H1 (cell line): ENCODE measurements at regions not wholly inside any gene's neighbourhood (a gene's known extent, or its start where the extent isn't known, plus 50 kb on each side); places are given as distances from the start of the nearest gene placed in this dataset.

ENCODE experiments used
- CTCF ChIA-PET: fragments of 300-600 bp; sonication (Branson Sonifier 250); formaldehyde crosslinking; loops from one replicate; lab custom pipeline; 2021; ENCODE audit not compliant: partially characterized antibody; lab: Charles Lee
- POLR2A ChIA-PET: fragments of 300-600 bp; sonication (Branson Sonifier 250); formaldehyde crosslinking; loops from one replicate; lab custom pipeline; 2021; ENCODE audit warnings: inconsistent platforms; ENCODE audit not compliant: partially characterized antibody; lab: Charles Lee
- DNase-seq, 2 experiments: peaks; one replicate each; pipeline versions ENCODE4 v3.0.0 to v3.0.0-alpha.2; 2010 to 2022; ENCODE audit warnings: low spot score in 2 of 2, low read depth in 1 of 2, mixed read lengths in 1 of 2
- FAIRE-seq: peaks from 2 replicates; lab custom pipeline; 2011; peaks lifted over from hg19 to GRCh38; lab: Jason Lieb, UNC
- H2AFZ ChIP-seq: 2 replicates; pipeline ENCODE4 v1.8.1; 2012; ENCODE audit warnings: low read length, inconsistent platforms
- H2AK5ac ChIP-seq: 2 replicates; pipeline ENCODE4 v1.6.1; 2013; ENCODE audit warnings: low read depth, low read length
- H2BK120ac ChIP-seq: replicated peaks from 2 replicates; pipeline ENCODE3; 2013; ENCODE audit warnings: low read depth, low read length, inconsistent platforms
- H2BK12ac ChIP-seq: 2 replicates; pipeline ENCODE4 v1.6.1; 2013; ENCODE audit warnings: low read depth, low read length
- H2BK15ac ChIP-seq: 2 replicates; pipeline ENCODE4 v1.6.1; 2013; ENCODE audit warnings: low read length
- H2BK20ac ChIP-seq: 2 replicates; pipeline ENCODE4 v1.6.1; 2013; ENCODE audit warnings: low read length
- H2BK5ac ChIP-seq: 2 replicates; pipeline ENCODE4 v1.6.1; 2013; ENCODE audit warnings: low read depth, low read length
- H3K14ac ChIP-seq: 2 replicates; pipeline ENCODE4 v1.6.1; 2013; ENCODE audit warnings: inconsistent platforms; ENCODE audit not compliant: insufficient read length
- H3K18ac ChIP-seq: 2 replicates; pipeline ENCODE4 v1.6.1; 2013; ENCODE audit warnings: low read length; ENCODE audit errors: extremely low read depth
- H3K23ac ChIP-seq: 2 replicates; pipeline ENCODE4 v1.6.1; 2013; ENCODE audit warnings: inconsistent platforms; ENCODE audit not compliant: insufficient read length
- H3K23me2 ChIP-seq: 2 replicates; pipeline ENCODE4 v1.6.1; 2013; ENCODE audit warnings: low read depth, low read length
- H3K27ac ChIP-seq: 2 replicates; pipeline ENCODE4 v1.6.1; 2011; ENCODE audit warnings: low read depth, low read length, inconsistent platforms
- H3K27me3 ChIP-seq, 4 experiments: replicated peaks in 1 of 4; 1 replicate in 1 of 4; 2 replicates in 3 of 4; pipeline versions ENCODE4 v1.6.1 to v1.8.1; 2011 to 2013; ENCODE audit warnings: low read length in 3 of 4, mild to moderate bottlenecking in 3 of 4, inconsistent platforms in 2 of 4, mixed read lengths in 2 of 4, moderate library complexity in 1 of 4; ENCODE audit not compliant: control insufficient read depth in 3 of 4, insufficient read depth in 3 of 4; ENCODE audit errors: extremely low read depth in 1 of 4
- H3K36me3 ChIP-seq, 4 experiments: 2 replicates each; pipeline versions ENCODE4 v1.6.1 to v1.8.1; 2011 to 2013; ENCODE audit warnings: mild to moderate bottlenecking in 4 of 4, low read length in 3 of 4, moderate library complexity in 2 of 4, control low read depth in 1 of 4, inconsistent platforms in 1 of 4; ENCODE audit not compliant: insufficient read depth in 4 of 4, control insufficient read depth in 2 of 4
- H3K4ac ChIP-seq: replicated peaks from 2 replicates; pipeline ENCODE3; 2013; ENCODE audit warnings: low read length, low read depth, mixed read lengths, inconsistent platforms; ENCODE audit not compliant: insufficient read length
- H3K4me1 ChIP-seq, 4 experiments: replicated peaks in 1 of 4; 1 replicate in 1 of 4; 2 replicates in 3 of 4; pipeline versions ENCODE4 v1.6.1 to v1.8.1; 2011 to 2013; ENCODE audit warnings: low read length in 3 of 4, inconsistent platforms in 2 of 4, mixed read lengths in 1 of 4; ENCODE audit not compliant: insufficient read depth in 4 of 4, control insufficient read depth in 3 of 4
- H3K4me2 ChIP-seq, 2 experiments: 2 replicates each; pipeline versions ENCODE4 v1.6.1 to v1.8.1; 2011 to 2013; ENCODE audit warnings: low read depth in 2 of 2, low read length in 2 of 2, control low read depth in 1 of 2, inconsistent platforms in 1 of 2, mild to moderate bottlenecking in 1 of 2; ENCODE audit not compliant: insufficient read depth in 1 of 2
- H3K4me3 ChIP-seq, 4 experiments: fragments of 200-600, 300-600 bp in 1 of 4; sonication (generic), shearing (Covaris generic), sonication (Bioruptor Twin) in 1 of 4; 2 replicates each; pipeline versions ENCODE4 v1.5.1 to v1.8.1; 2011 to 2016; ENCODE audit warnings: low read length in 4 of 4, low read depth in 3 of 4, control low read depth in 2 of 4, inconsistent platforms in 2 of 4, mild to moderate bottlenecking in 2 of 4, mixed read lengths in 1 of 4, moderate library complexity in 1 of 4; ENCODE audit not compliant: insufficient read depth in 2 of 4; ENCODE audit errors: extremely low read depth in 1 of 4
- H3K56ac ChIP-seq: replicated peaks from 2 replicates; pipeline ENCODE3; 2013; ENCODE audit warnings: low read depth, mild to moderate bottlenecking, mixed read lengths, low read length, inconsistent platforms; ENCODE audit not compliant: insufficient read length
- H3K79me1 ChIP-seq: 2 replicates; pipeline ENCODE4 v1.6.1; 2013; ENCODE audit warnings: low read depth, low read length, control low read depth
- H3K79me2 ChIP-seq, 2 experiments: 2 replicates each; pipeline versions ENCODE4 v1.6.1 to v1.8.1; 2012 to 2013; ENCODE audit warnings: low read length in 2 of 2, mild to moderate bottlenecking in 2 of 2, inconsistent platforms in 1 of 2; ENCODE audit not compliant: insufficient read depth in 2 of 2, control insufficient read depth in 1 of 2
- H3K9ac ChIP-seq, 4 experiments: replicated peaks in 1 of 4; 1 replicate in 1 of 4; 2 replicates in 3 of 4; pipeline versions ENCODE4 v1.6.1 to v1.8.1; 2011 to 2013; ENCODE audit warnings: low read depth in 3 of 4, low read length in 3 of 4, control low read depth in 2 of 4, mild to moderate bottlenecking in 2 of 4, moderate library complexity in 2 of 4, inconsistent platforms in 1 of 4; ENCODE audit errors: extremely low read depth in 1 of 4
- H3K9me3 ChIP-seq, 2 experiments: 2 replicates each; pipeline versions ENCODE4 v1.6.1 to v1.8.1; 2012 to 2013; ENCODE audit warnings: mild to moderate bottlenecking in 2 of 2, moderate library complexity in 2 of 2, control low read depth in 1 of 2, inconsistent platforms in 1 of 2, low read depth in 1 of 2, low read length in 1 of 2, mixed read lengths in 1 of 2; ENCODE audit not compliant: insufficient read depth in 2 of 2
- H4K20me1 ChIP-seq, 2 experiments: replicated peaks in 1 of 2; 2 replicates each; pipeline versions ENCODE3 to v1.8.1; 2011 to 2013; ENCODE audit warnings: inconsistent platforms in 2 of 2, low read length in 2 of 2, mild to moderate bottlenecking in 1 of 2; ENCODE audit not compliant: insufficient read depth in 2 of 2, control insufficient read depth in 1 of 2
- H4K5ac ChIP-seq: 2 replicates; pipeline ENCODE4 v1.6.1; 2013; ENCODE audit warnings: low read length, low read depth, mixed read lengths, inconsistent platforms; ENCODE audit not compliant: insufficient read length
- H4K8ac ChIP-seq: 2 replicates; pipeline ENCODE4 v1.8.0; 2013; ENCODE audit warnings: mild to moderate bottlenecking, moderate library complexity, low read length, inconsistent platforms; ENCODE audit not compliant: insufficient read depth; ENCODE audit errors: extremely low read depth
- H4K91ac ChIP-seq: replicated peaks from 2 replicates; pipeline ENCODE3; 2013; ENCODE audit warnings: low read length, mixed read lengths, inconsistent platforms; ENCODE audit not compliant: insufficient read length
- EGR1 ChIP-seq: IDR thresholded peaks from 2 replicates; pipeline ENCODE4 v1.6.1; 2011; ENCODE audit warnings: low read depth, low read length, borderline replicate concordance
- HDAC2 ChIP-seq, 2 experiments: fragments of 300-600 bp in 1 of 2; sonication (generic) in 1 of 2; IDR thresholded peaks; 2 replicates each; pipeline ENCODE4 v1.6.1; 2011 to 2012; ENCODE audit warnings: low read depth in 2 of 2, low read length in 2 of 2, mild to moderate bottlenecking in 2 of 2, moderate library complexity in 2 of 2, borderline replicate concordance in 1 of 2, inconsistent platforms in 1 of 2
- MAFK ChIP-seq: IDR thresholded peaks from 2 replicates; pipeline ENCODE4 v1.6.1; 2012; ENCODE audit warnings: low read depth, mild to moderate bottlenecking, improper control_type of control experiment, low read length
- WGBS, 2 experiments: shearing (Covaris generic) in 1 of 2; methylation state at CpG; one replicate each; pipeline versions ENCODE4 v1.1.6 to v1.1.7; 2013 to 2015; ENCODE audit warnings: low lambda C conversion rate in 2 of 2, mixed read lengths in 2 of 2, inconsistent platforms in 1 of 2, low coverage in 1 of 2, missing lambda C conversion rate in 1 of 2; ENCODE audit not compliant: insufficient replicate concordance in 2 of 2, insufficient coverage in 1 of 2, insufficient read length in 1 of 2; ENCODE audit errors: extremely low coverage in 1 of 2, missing lambda C conversion rate in 1 of 2; 5-methylcytosine and 5-hydroxymethylcytosine counted together

GRCh38 chr3:11915621-11916424 lies 69.1 kb upstream of the TAMM41 start:
- H2BK5ac ChIP-seq: no peak overlapping the region

More at GRCh38 chr3:11915621-11916424, 69.1 kb upstream of the TAMM41 start:
- H3K14ac ChIP-seq: no peak overlapping the region
- CTCF ChIA-PET: no interaction called here
- H4K91ac ChIP-seq: no peak overlapping the region
- H3K23me2 ChIP-seq: no peaks in the 10 kb centered on the region
- H4K5ac ChIP-seq: no peak overlapping the region
- peaks cover 4 to 8% of the 10 kb centered on the region in 2 experiments; a peak in 1 of 4 replicates for H3K9me3 ChIP-seq
- peaks cover 0 to 4% (median 1%) of the 10 kb centered on the region in 4 experiments; a peak in 3 of 7 replicates for H3K4me1 ChIP-seq
- H4K20me1 ChIP-seq: no peaks in the 10 kb centered on the region
- TF ChIP-seq EGR1 (no peak), MAFK (peak; percentile 28; the same call in 1 of the 2 replicates), HDAC2 (IDR thresholded peaks at IDR 0.05; ENCODE audit: borderline replicate concordance in 1 of 2, low read depth in 2 of 2, low read length in 2 of 2) (no peak)
- H3K4me2 ChIP-seq: no peak overlapping the region
- FAIRE-seq: no peak
- H2BK120ac ChIP-seq: no peak overlapping the region
- no peak overlapping the region for H3K56ac ChIP-seq
- WGBS, 2 experiments: 80% methylated on average over 11 of the region's 11 CpGs; no CpG with 5 or more reads in 1 of the 2 experiments
- no peak overlapping the region; the same call in 1 of the 2 replicates for H4K8ac ChIP-seq
- no peak overlapping the region for H2AFZ ChIP-seq
- H3K4me3 ChIP-seq: no peak overlapping the region
- no peak overlapping the region for H2BK15ac ChIP-seq
- no peak overlapping the region for H3K23ac ChIP-seq
- H3K18ac ChIP-seq: no peak overlapping the region
- H2BK12ac ChIP-seq: no peak overlapping the region
- H3K79me2 ChIP-seq: no peaks in the 10 kb centered on the region
- POLR2A ChIA-PET: no interaction called here
- no peak overlapping the region for H3K27ac ChIP-seq
- no peaks in the 10 kb centered on the region for H3K27me3 ChIP-seq
- H3K9ac ChIP-seq: no peak overlapping the region
- no peak for DNase-seq
- H2AK5ac ChIP-seq: no peak overlapping the region
- H3K36me3 ChIP-seq: no peaks in the 10 kb centered on the region
- H3K79me1 ChIP-seq: no peaks in the 10 kb centered on the region; the same call in 1 of the 2 replicates
- no peak overlapping the region for H2BK20ac ChIP-seq
- H3K4ac ChIP-seq: no peak overlapping the region
